ENCODE measurements at regions not wholly inside any gene's neighbourhood (a gene's known extent, or its start where the extent isn't known, plus 50 kb on each side); places are given as distances from the start of the nearest gene placed in this dataset.

DNA sequence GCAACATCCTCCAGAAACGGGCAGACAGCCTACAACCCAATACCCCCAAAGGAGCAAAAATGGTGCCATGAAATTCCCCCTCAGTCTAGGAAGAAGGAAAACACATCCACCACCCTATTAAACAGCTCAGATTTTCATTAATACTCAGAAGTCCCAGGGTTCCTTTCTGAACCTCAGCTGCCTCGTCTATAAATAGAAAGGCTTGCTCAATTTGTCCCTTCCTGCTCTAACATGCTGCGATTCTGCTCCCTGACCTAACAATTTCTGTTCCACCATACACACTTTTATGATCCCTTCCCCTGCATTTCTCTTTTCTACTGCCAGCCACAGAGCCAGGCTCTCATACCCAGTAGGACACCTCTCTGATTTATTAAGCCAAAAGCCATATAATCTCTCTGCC is 68.1 kb downstream of the MTERF1 start:
- Histone ChIP-seq H3K9me2 (ENCODE audit: insufficient read depth) (no peaks in the 10 kb centered on the region), H4K20me1 (ENCODE audit: insufficient read depth) (no peaks in the 10 kb centered on the region), H3K4me2 (ENCODE audit: unreplicated experiment) (no peak overlapping the region), H3K4me1 (ENCODE audit: insufficient read depth) (no peaks in the 10 kb centered on the region), H3K4me3 (no peak overlapping the region), H3K79me2 (ENCODE audit: insufficient read depth) (no peaks in the 10 kb centered on the region), H3K9ac (no peak overlapping the region), H3K27ac (no peak overlapping the region), H3K9me3 (ENCODE audit: low read depth) (no peaks in the 10 kb centered on the region), H3F3A (ENCODE audit: insufficient read depth) (no peaks in the 10 kb centered on the region), H3K36me3 (ENCODE audit: low read depth) (no peaks in the 10 kb centered on the region), H2AFZ (no peak overlapping the region), H3K27me3 (replicated peaks; ENCODE audit: insufficient read depth) (no peaks in the 10 kb centered on the region)
- in situ Hi-C loops (cut with MboI), result no loop called here
- no peak for DNase-seq
- TF ChIP-seq EZH2phosphoT487 (IDR thresholded peaks at IDR 0.05; ENCODE audit: insufficient read depth, low read depth) (no peak), EZH2 (IDR thresholded peaks at IDR 0.05; ENCODE audit: insufficient read depth, poor library complexity, severe bottlenecking) (no peak)
- 62 to 67% methylated on average over 3 of the region's 3 CpGs for WGBS, 2 experiments (ENCODE audit: low coverage in 1 of 2, low lambda C conversion rate in 2 of 2, missing lambda C conversion rate in 2 of 2)

DNA sequence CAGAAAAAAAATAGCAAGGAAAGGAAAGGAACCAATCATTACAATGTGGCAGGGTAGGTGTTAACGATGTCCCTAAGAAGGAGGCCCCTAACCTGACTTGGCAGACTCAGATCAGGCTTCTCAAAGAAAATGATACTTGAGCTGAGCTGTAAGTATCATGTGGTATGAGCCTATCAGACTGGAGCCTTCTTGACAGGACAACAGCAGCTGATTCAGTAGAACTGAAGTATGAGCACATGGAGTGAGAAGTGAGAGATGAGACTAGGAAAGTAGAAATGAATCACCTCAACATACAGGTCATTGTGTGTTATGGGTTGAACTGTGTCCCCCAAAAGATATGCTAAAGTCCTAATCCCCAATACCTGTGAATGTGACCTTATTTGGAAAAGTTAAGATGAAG is 66.3 kb downstream of the MTERF1 start:
- 74 to 75% methylated on average over 1 of the region's 1 CpG for WGBS, 2 experiments (ENCODE audit: low coverage in 1 of 2, low lambda C conversion rate in 2 of 2, missing lambda C conversion rate in 2 of 2)
- in situ Hi-C loops (cut with MboI), result no loop called here

More for the DNA sequence above, 66.3 kb downstream of the MTERF1 start:
- Histone ChIP-seq H3K9me3 (ENCODE audit: low read depth) (no peaks in the 10 kb centered on the region), H3K79me2 (ENCODE audit: insufficient read depth) (no peaks in the 10 kb centered on the region), H3K4me2 (ENCODE audit: unreplicated experiment) (no peak overlapping the region), H3F3A (ENCODE audit: insufficient read depth) (no peaks in the 10 kb centered on the region), H3K4me3 (no peak overlapping the region), H3K9ac (no peak overlapping the region), H3K4me1 (ENCODE audit: insufficient read depth) (no peaks in the 10 kb centered on the region), H4K20me1 (ENCODE audit: insufficient read depth) (no peaks in the 10 kb centered on the region), H3K27me3 (replicated peaks; ENCODE audit: insufficient read depth) (no peaks in the 10 kb centered on the region), H3K9me2 (ENCODE audit: insufficient read depth) (no peaks in the 10 kb centered on the region), H3K36me3 (ENCODE audit: low read depth) (no peaks in the 10 kb centered on the region), H3K27ac (no peak overlapping the region), H2AFZ (no peak overlapping the region)
- no peak for TF ChIP-seq EZH2 (IDR thresholded peaks at IDR 0.05; ENCODE audit: insufficient read depth, poor library complexity, severe bottlenecking)
- TF ChIP-seq EZH2phosphoT487 (IDR thresholded peaks at IDR 0.05; ENCODE audit: insufficient read depth, low read depth), result no peak
- DNase-seq, result no peak

Data from GM23248 (cell line).